Panc1 (cell line): ENCODE measurements at regions not wholly inside any gene's neighbourhood (a gene's known extent, or its start where the extent isn't known, plus 50 kb on each side); places are given as distances from the start of the nearest gene placed in this dataset.

Source experiments
- REST ChIP-seq, 2 experiments: IDR thresholded peaks; 2 replicates each; pipeline ENCODE4 v1.6.1; 2011 to 2012; ENCODE audit warnings: low read depth in 2 of 2, control low read depth in 1 of 2, low read length in 1 of 2, mild to moderate bottlenecking in 1 of 2, moderate library complexity in 1 of 2; ENCODE audit not compliant: insufficient read depth in 1 of 2
- TF ChIP-seq, protein P1 (sequence below): fragments of 450-650 bp; IDR thresholded peaks from 2 replicates; pipeline ENCODE4 v1.5.1; 2017; ENCODE audit warnings: mild to moderate bottlenecking

DNA sequence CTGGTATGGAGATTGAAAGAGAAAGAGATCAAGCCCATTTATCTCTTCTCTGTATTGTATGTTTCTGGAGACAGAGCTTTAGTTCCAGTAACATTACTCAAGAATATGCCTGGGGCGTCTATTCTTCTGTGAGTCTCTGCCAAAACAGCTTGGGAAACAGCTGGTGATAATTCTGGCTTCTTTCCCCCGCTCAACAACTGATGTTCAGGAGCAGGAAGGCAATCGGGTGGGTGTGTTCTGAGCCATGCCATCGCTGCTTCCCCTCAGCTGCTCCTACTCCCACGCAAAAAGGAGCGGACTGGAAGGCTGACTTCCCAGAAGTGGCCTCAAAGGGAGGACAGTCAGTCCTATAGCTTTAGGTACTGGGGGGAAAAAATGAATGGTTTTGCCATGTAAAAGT, 695.1 kb downstream of the PLCL1 start:
- TF ChIP-seq, protein P1, sequence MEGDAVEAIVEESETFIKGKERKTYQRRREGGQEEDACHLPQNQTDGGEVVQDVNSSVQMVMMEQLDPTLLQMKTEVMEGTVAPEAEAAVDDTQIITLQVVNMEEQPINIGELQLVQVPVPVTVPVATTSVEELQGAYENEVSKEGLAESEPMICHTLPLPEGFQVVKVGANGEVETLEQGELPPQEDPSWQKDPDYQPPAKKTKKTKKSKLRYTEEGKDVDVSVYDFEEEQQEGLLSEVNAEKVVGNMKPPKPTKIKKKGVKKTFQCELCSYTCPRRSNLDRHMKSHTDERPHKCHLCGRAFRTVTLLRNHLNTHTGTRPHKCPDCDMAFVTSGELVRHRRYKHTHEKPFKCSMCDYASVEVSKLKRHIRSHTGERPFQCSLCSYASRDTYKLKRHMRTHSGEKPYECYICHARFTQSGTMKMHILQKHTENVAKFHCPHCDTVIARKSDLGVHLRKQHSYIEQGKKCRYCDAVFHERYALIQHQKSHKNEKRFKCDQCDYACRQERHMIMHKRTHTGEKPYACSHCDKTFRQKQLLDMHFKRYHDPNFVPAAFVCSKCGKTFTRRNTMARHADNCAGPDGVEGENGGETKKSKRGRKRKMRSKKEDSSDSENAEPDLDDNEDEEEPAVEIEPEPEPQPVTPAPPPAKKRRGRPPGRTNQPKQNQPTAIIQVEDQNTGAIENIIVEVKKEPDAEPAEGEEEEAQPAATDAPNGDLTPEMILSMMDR: no peak
- TF ChIP-seq REST (IDR thresholded peaks at IDR 0.05; ENCODE audit: insufficient read depth in 1 of 2, low read depth in 2 of 2, low read length in 1 of 2): no peak
